Prostate gland (tissue), 2 donors: ENCODE measurements at regions not wholly inside any gene's neighbourhood (a gene's known extent, or its start where the extent isn't known, plus 50 kb on each side); places are given as distances from the start of the nearest gene placed in this dataset.

ENCODE experiments used
- DNase-seq: peaks from one replicate; pipeline ENCODE4 v3.0.0-alpha.2; 2019; ENCODE audit warnings: low spot score
- H3K27ac ChIP-seq, 2 donors: fragments of 200-600 bp; sonication (generic); 2 replicates each; pipeline ENCODE4 v1.5.1; 2017 to 2019
- H3K27me3 ChIP-seq: fragments of 200-600 bp; sonication (generic); replicated peaks from 2 replicates; pipeline ENCODE4 v1.5.1; 2019; ENCODE audit not compliant: insufficient read depth
- H3K36me3 ChIP-seq, 2 donors: fragments of 200-600 bp; sonication (generic); 1 replicate in 1 of 2; 2 replicates in 1 of 2; pipeline versions ENCODE4 v1.5.1 to v1.8.1; 2017 to 2019
- H3K4me1 ChIP-seq: fragments of 200-600 bp; sonication (generic); replicated peaks from 2 replicates; pipeline ENCODE4 v1.5.1; 2019
- H3K4me3 ChIP-seq, 2 donors: fragments of 200-600 bp; sonication (generic); 2 replicates each; pipeline ENCODE4 v1.5.1; 2017 to 2019
- H3K9me3 ChIP-seq: fragments of 200-600 bp; sonication (generic); 2 replicates; pipeline ENCODE4 v1.5.1; 2017
- POLR2A ChIP-seq: fragments of 450-650 bp; IDR thresholded peaks from one replicate; pipeline ENCODE4 v1.6.1; 2016; ENCODE audit warnings: antibody characterized with exemption, mild to moderate bottlenecking
- POLR2AphosphoS5 ChIP-seq: sonication (generic); formaldehyde crosslinking; IDR thresholded peaks from one replicate; pipeline ENCODE4 v1.6.1; 2017; ENCODE audit warnings: antibody characterized with exemption
- WGBS: methylation state at CpG from one replicate; pipeline ENCODE4 v1.1.5; 2018; 5-methylcytosine and 5-hydroxymethylcytosine counted together
- intact Hi-C: fragments of 100-400 bp; cut with DNase I; formaldehyde crosslinking; loops from one replicate; pipeline ENCODE4 v1.14.2; 2022
- TF ChIP-seq, protein P1 (sequence below), 4 experiments: fragments of 200-600 bp in 2 of 4; fragments of 450-650 bp in 2 of 4; sonication (generic) in 2 of 4; IDR thresholded peaks; 1 replicate in 3 of 4; 2 replicates in 1 of 4; pipeline ENCODE4 v1.5.1; 2016 to 2019; ENCODE audit warnings: antibody characterized with exemption in 4 of 4, mild to moderate bottlenecking in 2 of 4, moderate library complexity in 2 of 4

DNA sequence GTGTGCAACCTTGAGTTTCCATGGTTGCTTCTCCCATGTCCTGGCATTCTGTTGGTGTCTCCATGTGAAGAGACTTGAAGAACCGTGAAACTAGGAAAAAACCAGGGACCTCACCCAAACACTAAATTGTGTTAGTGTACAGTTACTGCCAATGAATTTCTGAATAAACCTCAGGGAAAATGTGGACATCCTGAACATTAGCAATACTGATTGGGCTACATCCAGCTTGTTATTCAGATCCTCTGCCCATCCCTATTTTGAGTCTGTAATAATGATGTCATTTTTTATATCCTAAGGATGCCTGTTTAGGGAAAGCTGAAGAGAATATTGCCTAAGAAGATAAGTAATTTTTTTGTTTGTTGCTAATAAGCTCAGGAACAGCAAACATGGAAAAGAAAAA lies 262.7 kb downstream of the TMA16 start:
- WGBS = 86% methylated on average over 1 of the region's 1 CpG
- H3K4me1 ChIP-seq = no peaks in the 10 kb centered on the region
- no peaks in the 10 kb centered on the region for H3K27me3 ChIP-seq
- no peak overlapping the region for H3K4me3 ChIP-seq
- TF ChIP-seq, protein P1, sequence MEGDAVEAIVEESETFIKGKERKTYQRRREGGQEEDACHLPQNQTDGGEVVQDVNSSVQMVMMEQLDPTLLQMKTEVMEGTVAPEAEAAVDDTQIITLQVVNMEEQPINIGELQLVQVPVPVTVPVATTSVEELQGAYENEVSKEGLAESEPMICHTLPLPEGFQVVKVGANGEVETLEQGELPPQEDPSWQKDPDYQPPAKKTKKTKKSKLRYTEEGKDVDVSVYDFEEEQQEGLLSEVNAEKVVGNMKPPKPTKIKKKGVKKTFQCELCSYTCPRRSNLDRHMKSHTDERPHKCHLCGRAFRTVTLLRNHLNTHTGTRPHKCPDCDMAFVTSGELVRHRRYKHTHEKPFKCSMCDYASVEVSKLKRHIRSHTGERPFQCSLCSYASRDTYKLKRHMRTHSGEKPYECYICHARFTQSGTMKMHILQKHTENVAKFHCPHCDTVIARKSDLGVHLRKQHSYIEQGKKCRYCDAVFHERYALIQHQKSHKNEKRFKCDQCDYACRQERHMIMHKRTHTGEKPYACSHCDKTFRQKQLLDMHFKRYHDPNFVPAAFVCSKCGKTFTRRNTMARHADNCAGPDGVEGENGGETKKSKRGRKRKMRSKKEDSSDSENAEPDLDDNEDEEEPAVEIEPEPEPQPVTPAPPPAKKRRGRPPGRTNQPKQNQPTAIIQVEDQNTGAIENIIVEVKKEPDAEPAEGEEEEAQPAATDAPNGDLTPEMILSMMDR (IDR thresholded peaks at IDR 0.05) = no peak
- TF ChIP-seq POLR2A (no peak), POLR2AphosphoS5 (no peak)
- no peaks in the 10 kb centered on the region for H3K9me3 ChIP-seq
- H3K36me3 ChIP-seq = no peaks in the 10 kb centered on the region
- DNase-seq = no peak
- intact Hi-C loops = no loop called here
- no peak overlapping the region for H3K27ac ChIP-seq

DNA sequence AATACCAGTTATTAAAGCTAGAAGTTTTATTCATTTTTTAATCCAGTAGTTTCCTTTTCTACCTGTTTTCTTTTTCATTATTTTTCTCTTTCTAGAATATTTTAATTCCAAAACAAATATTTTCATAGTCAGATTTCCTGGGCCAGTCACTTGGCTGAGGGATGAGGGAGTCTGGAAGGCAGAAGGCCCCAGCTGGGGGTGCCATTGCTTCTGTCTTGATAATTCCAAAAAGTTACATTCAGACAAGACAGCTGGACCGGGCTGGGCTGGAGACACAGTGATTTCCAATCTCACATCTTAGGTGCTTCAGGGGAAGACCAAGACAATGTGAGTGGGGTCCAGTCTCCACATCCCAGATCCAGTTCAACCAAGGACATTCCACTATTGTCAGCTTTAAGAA lies 263.5 kb downstream of the TMA16 start:
- H3K4me3 ChIP-seq = no peak overlapping the region

DNA sequence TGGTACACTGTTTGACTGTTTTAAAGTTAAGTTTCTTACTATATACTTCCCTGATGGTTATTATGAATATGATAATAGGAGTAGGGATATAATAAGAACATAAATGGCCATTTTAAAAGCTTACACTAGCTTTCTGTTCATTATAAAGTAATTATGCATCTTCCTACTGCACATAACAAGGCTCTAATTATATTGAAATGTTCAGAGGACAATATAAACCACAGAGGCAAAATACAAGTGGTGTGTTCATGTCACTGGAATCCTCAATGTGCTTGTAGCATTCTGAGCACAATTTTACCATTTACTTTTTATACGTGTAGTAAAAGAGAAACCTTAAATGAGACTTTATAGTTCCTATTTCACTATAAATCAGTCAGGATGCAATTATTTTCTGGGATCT lies 268.3 kb downstream of the TMA16 start:
- TF ChIP-seq POLR2AphosphoS5 (no peak), POLR2A (no peak)
- TF ChIP-seq, protein P1 (IDR thresholded peaks at IDR 0.05) = no peak
- WGBS = 16% methylated on average over 1 of the region's 1 CpG

More for the DNA sequence above, 263.5 kb downstream of the TMA16 start:
- no peaks in the 10 kb centered on the region for H3K27me3 ChIP-seq
- TF ChIP-seq POLR2A (no peak), POLR2AphosphoS5 (no peak)
- TF ChIP-seq, protein P1 (IDR thresholded peaks at IDR 0.05) = no peak
- no peak for DNase-seq
- no peaks in the 10 kb centered on the region for H3K9me3 ChIP-seq
- 86% methylated on average over 1 of the region's 1 CpG for WGBS
- intact Hi-C loops = no loop called here
- H3K27ac ChIP-seq = no peak overlapping the region
- no peaks in the 10 kb centered on the region for H3K4me1 ChIP-seq
- H3K36me3 ChIP-seq = no peaks in the 10 kb centered on the region

DNA sequence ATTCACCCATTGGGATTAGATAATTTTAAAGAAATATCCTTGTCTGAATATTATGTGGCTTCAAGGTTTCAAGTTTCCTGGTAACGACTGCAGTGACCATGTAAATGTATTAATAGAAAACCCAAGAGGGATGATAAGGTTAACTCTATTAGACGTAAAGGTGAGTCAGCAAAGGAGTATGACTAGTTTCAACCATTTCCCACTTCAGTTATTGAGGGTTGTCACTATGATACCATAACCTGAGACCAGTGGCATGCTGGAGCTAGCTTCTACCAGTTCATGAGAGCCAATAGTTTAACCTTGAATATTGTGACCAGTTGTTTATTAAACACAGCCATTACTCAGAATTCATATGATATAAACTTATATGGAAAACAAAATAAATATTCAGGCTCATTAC lies 270.1 kb downstream of the TMA16 start:
- DNase-seq = no peak
- no peaks in the 10 kb centered on the region for H3K27me3 ChIP-seq
- intact Hi-C loops = no loop called here
- H3K9me3 ChIP-seq = no peaks in the 10 kb centered on the region
- H3K36me3 ChIP-seq = no peaks in the 10 kb centered on the region
- 84% methylated on average over 2 of the region's 2 CpGs for WGBS
- no peak overlapping the region for H3K27ac ChIP-seq
- no peak for TF ChIP-seq POLR2AphosphoS5
- TF ChIP-seq, protein P1 (IDR thresholded peaks at IDR 0.05) = no peak
- no peak for TF ChIP-seq POLR2A
- no peak overlapping the region for H3K4me3 ChIP-seq
- H3K4me1 ChIP-seq = no peaks in the 10 kb centered on the region

More for the DNA sequence above, 268.3 kb downstream of the TMA16 start:
- no peaks in the 10 kb centered on the region for H3K27me3 ChIP-seq
- H3K27ac ChIP-seq = no peak overlapping the region
- no peak overlapping the region for H3K4me3 ChIP-seq
- H3K4me1 ChIP-seq = no peaks in the 10 kb centered on the region
- no peaks in the 10 kb centered on the region for H3K36me3 ChIP-seq
- H3K9me3 ChIP-seq = no peaks in the 10 kb centered on the region
- no peak for DNase-seq
- intact Hi-C loops = no loop called here

DNA sequence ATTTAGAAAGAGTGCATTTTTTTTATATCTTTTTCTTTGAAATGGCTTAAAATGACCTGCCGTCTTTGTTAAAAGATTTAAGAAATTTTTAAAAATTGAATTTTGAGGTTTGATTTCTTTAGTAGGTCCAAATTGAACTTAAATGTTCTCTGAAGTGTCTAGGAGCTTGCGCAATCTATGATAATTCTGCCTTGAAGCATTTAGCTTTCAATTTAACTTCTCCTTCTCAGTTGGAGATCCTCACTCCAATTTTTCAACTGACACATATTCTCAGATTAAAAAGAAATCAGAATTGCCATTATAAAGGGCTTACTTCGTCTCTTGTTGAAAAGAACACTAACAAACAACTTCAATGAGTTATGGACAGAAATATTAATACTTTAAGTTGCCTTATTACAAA lies 273.5 kb downstream of the TMA16 start:
- 79% methylated on average over 3 of the region's 3 CpGs for WGBS
- H3K27ac ChIP-seq = no peak overlapping the region
- DNase-seq = no peak
- no peaks in the 10 kb centered on the region for H3K27me3 ChIP-seq
- intact Hi-C loops = no loop called here
- H3K4me3 ChIP-seq = no peak overlapping the region
- H3K4me1 ChIP-seq = no peaks in the 10 kb centered on the region
- no peaks in the 10 kb centered on the region for H3K9me3 ChIP-seq
- TF ChIP-seq POLR2AphosphoS5 (no peak), POLR2A (no peak)
- TF ChIP-seq, protein P1 (IDR thresholded peaks at IDR 0.05) = no peak
- no peaks in the 10 kb centered on the region for H3K36me3 ChIP-seq
